HepG2 (cell line): ENCODE measurements at regions not wholly inside any gene's neighbourhood (a gene's known extent, or its start where the extent isn't known, plus 50 kb on each side); places are given as distances from the start of the nearest gene placed in this dataset.

Experiments
- ATAC-seq: fragments of 200-7000 bp; cut with Tn5 transposase; 3 replicates; pipeline ENCODE4 v1.9.1; 2020; ENCODE audit warnings: mild to moderate bottlenecking, moderate library complexity
- BruUV-seq: library from RNA; stranded (reverse); fragments of 400-500 nt; replicated peaks from 2 replicates; lab custom pipeline; 2021; lab: Mats Ljungman, UMichigan
- CTCF ChIA-PET: fragments of 300-600 bp; formaldehyde crosslinking; extraction: SDS; loops from one replicate; lab custom pipeline; 2021; ENCODE audit warnings: low total read pairs, inconsistent platforms, low intra/inter-chr PET ratio; lab: Yijun Ruan, JAX
- POLR2A ChIA-PET: fragments of 350-600 bp; sonication (Branson Sonifier 250); formaldehyde crosslinking; loops from one replicate; lab custom pipeline; 2020; ENCODE audit warnings: antibody characterized with exemption, inconsistent platforms; lab: Yijun Ruan, JAX
- DNase-seq: peaks from one replicate; pipeline ENCODE4 v3.0.0-alpha.2; 2015; ENCODE audit warnings: low spot score
- FAIRE-seq: peaks from 3 replicates; lab custom pipeline; 2011; peaks lifted over from hg19 to GRCh38; lab: Jason Lieb, UNC
- H2AFZ ChIP-seq: one replicate; pipeline ENCODE4 v1.6.1; 2011; ENCODE audit warnings: low read length, inconsistent platforms
- H3K27ac ChIP-seq: fragments of 300-600 bp; 3 replicates; pipeline ENCODE4 v1.8.0; 2011; ENCODE audit warnings: mixed run types, mild to moderate bottlenecking, mixed read lengths, low read length, inconsistent platforms; ENCODE audit not compliant: insufficient read depth; ENCODE audit errors: extremely low read length
- H3K27me3 ChIP-seq, 2 experiments: fragments of 200-600 bp in 1 of 2; 2 replicates in 1 of 2; 3 replicates in 1 of 2; pipeline versions ENCODE4 v1.6.0 to v1.8.0; 2011; ENCODE audit warnings: low read length in 2 of 2, mild to moderate bottlenecking in 2 of 2, moderate library complexity in 2 of 2, inconsistent platforms in 1 of 2; ENCODE audit not compliant: insufficient read depth in 2 of 2, control insufficient read depth in 1 of 2
- H3K36me3 ChIP-seq, 2 experiments: fragments of 200-600 bp in 1 of 2; replicated peaks in 1 of 2; 2 replicates in 1 of 2; 3 replicates in 1 of 2; pipeline versions ENCODE4 v1.5.1 to v1.8.0; 2011; ENCODE audit warnings: low read length in 2 of 2, inconsistent platforms in 1 of 2; ENCODE audit not compliant: insufficient read depth in 2 of 2, control insufficient read depth in 1 of 2
- H3K4me1 ChIP-seq: 2 replicates; pipeline ENCODE4 v1.5.1; 2012; ENCODE audit warnings: low read length, inconsistent platforms; ENCODE audit not compliant: insufficient read depth
- H3K4me2 ChIP-seq: 2 replicates; pipeline ENCODE4 v1.6.0; 2011; ENCODE audit warnings: low read depth, low read length, inconsistent platforms
- H3K4me3 ChIP-seq, 3 experiments: fragments of 200-600 bp in 1 of 3; sonication (generic), shearing (Covaris generic) in 1 of 3; replicated peaks in 1 of 3; 2 replicates each; pipeline ENCODE4 v1.5.1; 2011 to 2016; ENCODE audit warnings: low read length in 3 of 3, inconsistent platforms in 2 of 3, low read depth in 2 of 3, mild to moderate bottlenecking in 2 of 3, control low read depth in 1 of 3, mixed read lengths in 1 of 3; ENCODE audit not compliant: insufficient read depth in 1 of 3
- H3K79me2 ChIP-seq: one replicate; pipeline ENCODE4 v1.6.1; 2011; ENCODE audit warnings: low read length, inconsistent platforms; ENCODE audit not compliant: insufficient read depth
- H3K9ac ChIP-seq: 2 replicates; pipeline ENCODE4 v1.6.0; 2011; ENCODE audit warnings: mild to moderate bottlenecking, low read depth, low read length, inconsistent platforms; ENCODE audit not compliant: insufficient read depth
- H3K9me3 ChIP-seq: 2 replicates; pipeline ENCODE4 v1.5.1; 2012; ENCODE audit warnings: mild to moderate bottlenecking, low read length
- H4K20me1 ChIP-seq: 2 replicates; pipeline ENCODE4 v1.6.0; 2011; ENCODE audit warnings: inconsistent platforms, mild to moderate bottlenecking, low read length, moderate library complexity; ENCODE audit not compliant: insufficient read depth
- GFI1 ChIP-seq: sonication (generic); formaldehyde crosslinking; IDR thresholded peaks from 2 replicates; pipeline ENCODE4 v1.5.0; 2020; ENCODE audit warnings: missing genetic modification reagents, mild to moderate bottlenecking, borderline replicate concordance
- HNF4A ChIP-seq: sonication (generic); formaldehyde crosslinking; IDR thresholded peaks from 2 replicates; pipeline ENCODE4 v1.4.0; 2020; ENCODE audit warnings: missing genetic modification reagents
- JUNB ChIP-seq: sonication (generic); formaldehyde crosslinking; IDR thresholded peaks from 2 replicates; pipeline ENCODE4 v1.8.0; 2022; ENCODE audit warnings: missing genetic modification reagents, mild to moderate bottlenecking, borderline replicate concordance
- REXO4 ChIP-seq: sonication (generic); formaldehyde crosslinking; IDR thresholded peaks from 2 replicates; pipeline ENCODE4 v1.8.0; 2022; ENCODE audit warnings: missing genetic modification reagents, mild to moderate bottlenecking, borderline replicate concordance
- TOE1 ChIP-seq: sonication (generic); formaldehyde crosslinking; IDR thresholded peaks from 2 replicates; pipeline ENCODE4 v1.4.0; 2020; ENCODE audit warnings: mild to moderate bottlenecking, missing genetic modification reagents
- ZNF337 ChIP-seq: sonication (generic); formaldehyde crosslinking; IDR thresholded peaks from 2 replicates; pipeline ENCODE4 v1.5.1; 2020; ENCODE audit warnings: missing genetic modification reagents, low read depth, mild to moderate bottlenecking, borderline replicate concordance
- ZNF547 ChIP-seq: sonication (generic); formaldehyde crosslinking; IDR thresholded peaks from 2 replicates; pipeline ENCODE4 v1.5.1; 2020; ENCODE audit warnings: mild to moderate bottlenecking, missing genetic modification reagents
- WGBS: methylation state at CpG from one replicate; pipeline ENCODE4 v1.1.6; 2017; ENCODE audit warnings: low lambda C conversion rate; 5-methylcytosine and 5-hydroxymethylcytosine counted together
- in situ Hi-C: cut with HindIII; loops from 2 replicates; pipeline ENCODE4 v1.10.0; 2017; ENCODE audit warnings: low pct_unique_long_range_greater_than_20kb; ENCODE audit not compliant: extremely low pct_ligation_motif_present
- intact Hi-C: fragments of 100-400 bp; cut with micrococcal nuclease; formaldehyde crosslinking; loops from one replicate; pipeline ENCODE4 v1.10.0; 2022; ENCODE audit not compliant: unreplicated experiment
- TF ChIP-seq, protein P1 (sequence below): IDR thresholded peaks from 2 replicates; pipeline ENCODE4 v1.6.1; 2012; ENCODE audit warnings: low read length, improper control_type of control experiment
- TF ChIP-seq, protein P2 (sequence below): sonication (generic); formaldehyde crosslinking; IDR thresholded peaks from 2 replicates; pipeline ENCODE4 v1.5.1; 2020; ENCODE audit warnings: mild to moderate bottlenecking, moderate library complexity, missing genetic modification reagents
- TF ChIP-seq, protein P3 (sequence below): sonication (generic); formaldehyde crosslinking; IDR thresholded peaks from 2 replicates; pipeline ENCODE4 v1.9.0; 2021; ENCODE audit warnings: missing genetic modification reagents, mild to moderate bottlenecking, borderline replicate concordance
- TF ChIP-seq, protein P4 (sequence below): sonication (generic); formaldehyde crosslinking; IDR thresholded peaks from 2 replicates; pipeline ENCODE4 v1.8.1; 2023; ENCODE audit warnings: mild to moderate bottlenecking, inconsistent platforms, moderate library complexity, missing genetic modification reagents, borderline replicate concordance
- TF ChIP-seq, protein P5 (sequence below): sonication (generic); formaldehyde crosslinking; IDR thresholded peaks from 2 replicates; pipeline ENCODE4 v1.4.0; 2020; ENCODE audit warnings: missing genetic modification reagents, mild to moderate bottlenecking, borderline replicate concordance
- TF ChIP-seq, protein P6 (sequence below): sonication (generic); formaldehyde crosslinking; IDR thresholded peaks from 2 replicates; pipeline ENCODE4 v1.4.0; 2020; ENCODE audit warnings: missing genetic modification reagents

DNA sequence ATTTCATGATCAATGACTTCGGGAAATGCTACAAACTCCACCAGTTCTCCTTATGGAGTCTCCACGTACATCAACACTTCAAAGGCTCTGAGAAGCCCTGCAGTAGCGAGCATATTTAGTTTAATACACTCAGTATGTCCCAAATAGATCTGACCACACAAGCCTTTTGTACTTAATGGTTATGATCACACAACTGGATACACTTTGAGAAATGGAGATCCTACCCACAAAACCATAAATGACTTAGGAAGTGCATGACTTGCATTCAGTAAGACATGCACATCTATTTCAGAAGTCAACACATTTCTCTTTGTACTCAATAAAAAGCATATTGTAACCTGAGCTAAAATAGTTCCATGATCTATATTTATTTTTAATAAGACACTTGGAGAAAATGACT lies 103.6 kb upstream of the SPATA12 start:
- no peak overlapping the region for H3K9ac ChIP-seq
- no TSS peak for BruUV-seq
- in situ Hi-C loops (no loop called here), intact Hi-C loops (no loop called here)
- no peak for DNase-seq
- no peaks in the 10 kb centered on the region for H3K27me3 ChIP-seq
- CTCF ChIA-PET = no interaction called here
- H4K20me1 ChIP-seq = no peaks in the 10 kb centered on the region
- H3K27ac ChIP-seq = no peak overlapping the region
- POLR2A ChIA-PET = no interaction called here
- H2AFZ ChIP-seq = no peak overlapping the region
- H3K36me3 ChIP-seq = no peaks in the 10 kb centered on the region; a peak in 1 of 5 replicates
- peaks cover 30% of the 10 kb centered on the region for H3K4me1 ChIP-seq
- no peak for FAIRE-seq
- H3K79me2 ChIP-seq = no peaks in the 10 kb centered on the region
- H3K4me2 ChIP-seq = no peak overlapping the region
- no peaks in the 10 kb centered on the region for H3K9me3 ChIP-seq
- no peak overlapping the region for H3K4me3 ChIP-seq
- no peak for ATAC-seq
- WGBS = 98% methylated on average over 3 of the region's 3 CpGs
- TF ChIP-seq GFI1 (CRISPR knock-in tag) (no peak), REXO4 (no peak), HNF4A (CRISPR knock-in tag) (no peak), JUNB (no peak), ZNF337 (CRISPR knock-in tag) (no peak), ZNF547 (no peak), TOE1 (CRISPR knock-in tag) (no peak)
- TF ChIP-seq, protein P1, sequence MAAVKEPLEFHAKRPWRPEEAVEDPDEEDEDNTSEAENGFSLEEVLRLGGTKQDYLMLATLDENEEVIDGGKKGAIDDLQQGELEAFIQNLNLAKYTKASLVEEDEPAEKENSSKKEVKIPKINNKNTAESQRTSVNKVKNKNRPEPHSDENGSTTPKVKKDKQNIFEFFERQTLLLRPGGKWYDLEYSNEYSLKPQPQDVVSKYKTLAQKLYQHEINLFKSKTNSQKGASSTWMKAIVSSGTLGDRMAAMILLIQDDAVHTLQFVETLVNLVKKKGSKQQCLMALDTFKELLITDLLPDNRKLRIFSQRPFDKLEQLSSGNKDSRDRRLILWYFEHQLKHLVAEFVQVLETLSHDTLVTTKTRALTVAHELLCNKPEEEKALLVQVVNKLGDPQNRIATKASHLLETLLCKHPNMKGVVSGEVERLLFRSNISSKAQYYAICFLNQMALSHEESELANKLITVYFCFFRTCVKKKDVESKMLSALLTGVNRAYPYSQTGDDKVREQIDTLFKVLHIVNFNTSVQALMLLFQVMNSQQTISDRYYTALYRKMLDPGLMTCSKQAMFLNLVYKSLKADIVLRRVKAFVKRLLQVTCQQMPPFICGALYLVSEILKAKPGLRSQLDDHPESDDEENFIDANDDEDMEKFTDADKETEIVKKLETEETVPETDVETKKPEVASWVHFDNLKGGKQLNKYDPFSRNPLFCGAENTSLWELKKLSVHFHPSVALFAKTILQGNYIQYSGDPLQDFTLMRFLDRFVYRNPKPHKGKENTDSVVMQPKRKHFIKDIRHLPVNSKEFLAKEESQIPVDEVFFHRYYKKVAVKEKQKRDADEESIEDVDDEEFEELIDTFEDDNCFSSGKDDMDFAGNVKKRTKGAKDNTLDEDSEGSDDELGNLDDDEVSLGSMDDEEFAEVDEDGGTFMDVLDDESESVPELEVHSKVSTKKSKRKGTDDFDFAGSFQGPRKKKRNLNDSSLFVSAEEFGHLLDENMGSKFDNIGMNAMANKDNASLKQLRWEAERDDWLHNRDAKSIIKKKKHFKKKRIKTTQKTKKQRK = no peak
- TF ChIP-seq, protein P2, sequence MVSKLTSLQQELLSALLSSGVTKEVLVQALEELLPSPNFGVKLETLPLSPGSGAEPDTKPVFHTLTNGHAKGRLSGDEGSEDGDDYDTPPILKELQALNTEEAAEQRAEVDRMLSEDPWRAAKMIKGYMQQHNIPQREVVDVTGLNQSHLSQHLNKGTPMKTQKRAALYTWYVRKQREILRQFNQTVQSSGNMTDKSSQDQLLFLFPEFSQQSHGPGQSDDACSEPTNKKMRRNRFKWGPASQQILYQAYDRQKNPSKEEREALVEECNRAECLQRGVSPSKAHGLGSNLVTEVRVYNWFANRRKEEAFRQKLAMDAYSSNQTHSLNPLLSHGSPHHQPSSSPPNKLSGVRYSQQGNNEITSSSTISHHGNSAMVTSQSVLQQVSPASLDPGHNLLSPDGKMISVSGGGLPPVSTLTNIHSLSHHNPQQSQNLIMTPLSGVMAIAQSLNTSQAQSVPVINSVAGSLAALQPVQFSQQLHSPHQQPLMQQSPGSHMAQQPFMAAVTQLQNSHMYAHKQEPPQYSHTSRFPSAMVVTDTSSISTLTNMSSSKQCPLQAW = no peak
- TF ChIP-seq, protein P3, sequence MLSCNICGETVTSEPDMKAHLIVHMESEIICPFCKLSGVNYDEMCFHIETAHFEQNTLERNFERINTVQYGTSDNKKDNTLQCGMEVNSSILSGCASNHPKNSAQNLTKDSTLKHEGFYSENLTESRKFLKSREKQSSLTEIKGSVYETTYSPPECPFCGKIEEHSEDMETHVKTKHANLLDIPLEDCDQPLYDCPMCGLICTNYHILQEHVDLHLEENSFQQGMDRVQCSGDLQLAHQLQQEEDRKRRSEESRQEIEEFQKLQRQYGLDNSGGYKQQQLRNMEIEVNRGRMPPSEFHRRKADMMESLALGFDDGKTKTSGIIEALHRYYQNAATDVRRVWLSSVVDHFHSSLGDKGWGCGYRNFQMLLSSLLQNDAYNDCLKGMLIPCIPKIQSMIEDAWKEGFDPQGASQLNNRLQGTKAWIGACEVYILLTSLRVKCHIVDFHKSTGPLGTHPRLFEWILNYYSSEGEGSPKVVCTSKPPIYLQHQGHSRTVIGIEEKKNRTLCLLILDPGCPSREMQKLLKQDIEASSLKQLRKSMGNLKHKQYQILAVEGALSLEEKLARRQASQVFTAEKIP (CRISPR knock-in tag) = no peak
- TF ChIP-seq, protein P4, sequence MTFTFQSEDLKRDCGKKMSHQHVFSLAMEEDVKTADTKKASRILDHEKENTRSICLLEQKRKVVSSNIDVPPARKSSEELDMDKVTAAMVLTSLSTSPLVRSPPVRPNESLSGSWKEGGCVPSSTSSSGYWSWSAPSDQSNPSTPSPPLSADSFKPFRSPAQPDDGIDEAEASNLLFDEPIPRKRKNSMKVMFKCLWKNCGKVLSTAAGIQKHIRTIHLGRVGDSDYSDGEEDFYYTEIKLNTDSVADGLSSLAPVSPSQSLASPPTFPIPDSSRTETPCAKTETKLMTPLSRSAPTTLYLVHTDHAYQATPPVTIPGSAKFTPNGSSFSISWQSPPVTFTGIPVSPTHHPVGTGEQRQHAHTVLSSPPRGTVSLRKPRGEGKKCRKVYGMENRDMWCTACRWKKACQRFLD = no peak
- TF ChIP-seq, protein P5, sequence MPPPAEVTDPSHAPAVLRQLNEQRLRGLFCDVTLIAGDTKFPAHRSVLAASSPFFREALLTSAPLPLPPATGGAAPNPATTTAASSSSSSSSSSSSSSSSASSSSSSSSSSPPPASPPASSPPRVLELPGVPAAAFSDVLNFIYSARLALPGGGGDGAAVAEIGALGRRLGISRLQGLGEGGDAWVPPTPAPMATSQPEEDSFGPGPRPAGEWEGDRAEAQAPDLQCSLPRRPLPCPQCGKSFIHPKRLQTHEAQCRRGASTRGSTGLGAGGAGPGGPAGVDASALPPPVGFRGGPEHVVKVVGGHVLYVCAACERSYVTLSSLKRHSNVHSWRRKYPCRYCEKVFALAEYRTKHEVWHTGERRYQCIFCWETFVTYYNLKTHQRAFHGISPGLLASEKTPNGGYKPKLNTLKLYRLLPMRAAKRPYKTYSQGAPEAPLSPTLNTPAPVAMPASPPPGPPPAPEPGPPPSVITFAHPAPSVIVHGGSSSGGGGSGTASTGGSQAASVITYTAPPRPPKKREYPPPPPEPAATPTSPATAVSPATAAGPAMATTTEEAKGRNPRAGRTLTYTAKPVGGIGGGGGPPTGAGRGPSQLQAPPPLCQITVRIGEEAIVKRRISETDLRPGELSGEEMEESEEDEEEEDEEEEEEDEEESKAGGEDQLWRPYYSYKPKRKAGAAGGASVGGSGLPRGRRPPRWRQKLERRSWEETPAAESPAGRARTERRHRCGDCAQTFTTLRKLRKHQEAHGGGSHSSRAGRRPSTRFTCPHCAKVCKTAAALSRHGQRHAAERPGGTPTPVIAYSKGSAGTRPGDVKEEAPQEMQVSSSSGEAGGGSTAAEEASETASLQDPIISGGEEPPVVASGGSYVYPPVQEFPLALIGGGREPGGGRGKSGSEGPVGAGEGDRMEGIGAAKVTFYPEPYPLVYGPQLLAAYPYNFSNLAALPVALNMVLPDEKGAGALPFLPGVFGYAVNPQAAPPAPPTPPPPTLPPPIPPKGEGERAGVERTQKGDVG (CRISPR knock-in tag) = no peak
- TF ChIP-seq, protein P6, sequence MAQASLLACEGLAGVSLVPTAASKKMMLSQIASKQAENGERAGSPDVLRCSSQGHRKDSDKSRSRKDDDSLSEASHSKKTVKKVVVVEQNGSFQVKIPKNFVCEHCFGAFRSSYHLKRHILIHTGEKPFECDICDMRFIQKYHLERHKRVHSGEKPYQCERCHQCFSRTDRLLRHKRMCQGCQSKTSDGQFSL = no peak
